ENCODE measurements at regions not wholly inside any gene's neighbourhood (a gene's known extent, or its start where the extent isn't known, plus 50 kb on each side); places are given as distances from the start of the nearest gene placed in this dataset.

GRCh38 chr7:46838463-46838862 is 743.4 kb downstream of the TNS3 start:
- TF ChIP-seq, protein P1, sequence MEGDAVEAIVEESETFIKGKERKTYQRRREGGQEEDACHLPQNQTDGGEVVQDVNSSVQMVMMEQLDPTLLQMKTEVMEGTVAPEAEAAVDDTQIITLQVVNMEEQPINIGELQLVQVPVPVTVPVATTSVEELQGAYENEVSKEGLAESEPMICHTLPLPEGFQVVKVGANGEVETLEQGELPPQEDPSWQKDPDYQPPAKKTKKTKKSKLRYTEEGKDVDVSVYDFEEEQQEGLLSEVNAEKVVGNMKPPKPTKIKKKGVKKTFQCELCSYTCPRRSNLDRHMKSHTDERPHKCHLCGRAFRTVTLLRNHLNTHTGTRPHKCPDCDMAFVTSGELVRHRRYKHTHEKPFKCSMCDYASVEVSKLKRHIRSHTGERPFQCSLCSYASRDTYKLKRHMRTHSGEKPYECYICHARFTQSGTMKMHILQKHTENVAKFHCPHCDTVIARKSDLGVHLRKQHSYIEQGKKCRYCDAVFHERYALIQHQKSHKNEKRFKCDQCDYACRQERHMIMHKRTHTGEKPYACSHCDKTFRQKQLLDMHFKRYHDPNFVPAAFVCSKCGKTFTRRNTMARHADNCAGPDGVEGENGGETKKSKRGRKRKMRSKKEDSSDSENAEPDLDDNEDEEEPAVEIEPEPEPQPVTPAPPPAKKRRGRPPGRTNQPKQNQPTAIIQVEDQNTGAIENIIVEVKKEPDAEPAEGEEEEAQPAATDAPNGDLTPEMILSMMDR (IDR thresholded peaks at IDR 0.05; ENCODE audit: insufficient read depth, low read depth, low read length), result no peak
- TF ChIP-seq EZH2 (IDR thresholded peaks at IDR 0.05; ENCODE audit: insufficient read depth, low read length), result no peak
